Mesenchymal stem cell (in vitro differentiated cells and primary cell): ENCODE measurements at regions not wholly inside any gene's neighbourhood (a gene's known extent, or its start where the extent isn't known, plus 50 kb on each side); places are given as distances from the start of the nearest gene placed in this dataset.

Experiments
- DNase-seq: peaks from one replicate; pipeline ENCODE4 v3.0.0-alpha.2; 2013
- H2AFZ ChIP-seq: one replicate; pipeline ENCODE4 v1.6.1; 2013; ENCODE audit warnings: low read depth, mild to moderate bottlenecking, control low read depth, inconsistent platforms, low read length, moderate library complexity
- H2AK5ac ChIP-seq: 2 replicates; pipeline ENCODE4 v1.6.1; 2013; ENCODE audit warnings: low read length, moderate library complexity, mild to moderate bottlenecking, inconsistent platforms; ENCODE audit not compliant: severe bottlenecking
- H2BK120ac ChIP-seq: one replicate; pipeline ENCODE4 v1.6.1; 2013; ENCODE audit warnings: low read depth, mild to moderate bottlenecking, inconsistent platforms, low read length, moderate library complexity
- H2BK12ac ChIP-seq, 2 experiments: one replicate each; pipeline ENCODE4 v1.6.1; 2013; ENCODE audit warnings: inconsistent platforms in 2 of 2, low read length in 2 of 2, mild to moderate bottlenecking in 2 of 2, moderate library complexity in 2 of 2, control low read depth in 1 of 2
- H2BK15ac ChIP-seq: one replicate; pipeline ENCODE4 v1.6.1; 2013; ENCODE audit warnings: mild to moderate bottlenecking, low read depth, inconsistent platforms; ENCODE audit not compliant: poor library complexity, severe bottlenecking
- H2BK5ac ChIP-seq: 2 replicates; pipeline ENCODE4 v1.6.1; 2013; ENCODE audit warnings: low read depth, mild to moderate bottlenecking, low read length, control low read depth, inconsistent platforms; ENCODE audit not compliant: poor library complexity, severe bottlenecking
- H3K14ac ChIP-seq, 2 experiments: one replicate each; pipeline ENCODE4 v1.6.1; 2013; ENCODE audit warnings: inconsistent platforms in 2 of 2, low read length in 2 of 2, control low read depth in 1 of 2, mild to moderate bottlenecking in 1 of 2, moderate library complexity in 1 of 2
- H3K18ac ChIP-seq, 2 experiments: one replicate each; pipeline ENCODE4 v1.6.1; 2013; ENCODE audit warnings: inconsistent platforms in 2 of 2, low read length in 2 of 2, control low read depth in 1 of 2, low read depth in 1 of 2, mild to moderate bottlenecking in 1 of 2
- H3K23ac ChIP-seq, 2 experiments: one replicate each; pipeline ENCODE4 v1.6.1; 2013; ENCODE audit warnings: inconsistent platforms in 2 of 2, low read length in 2 of 2, mild to moderate bottlenecking in 2 of 2, moderate library complexity in 2 of 2, control low read depth in 1 of 2
- H3K27ac ChIP-seq: 2 replicates; pipeline ENCODE4 v1.5.1; 2013; ENCODE audit warnings: mild to moderate bottlenecking, moderate library complexity, low read length, control low read depth, inconsistent platforms; ENCODE audit not compliant: poor library complexity, severe bottlenecking
- H3K27me3 ChIP-seq, 2 experiments: 2 replicates each; pipeline versions ENCODE4 v1.6.1 to v1.7.0; 2013; ENCODE audit warnings: low read length in 2 of 2, mild to moderate bottlenecking in 2 of 2, moderate library complexity in 2 of 2, control low read depth in 1 of 2, inconsistent platforms in 1 of 2; ENCODE audit not compliant: control insufficient read depth in 1 of 2, insufficient read depth in 1 of 2
- H3K36me3 ChIP-seq, 2 experiments: 2 replicates each; pipeline versions ENCODE4 v1.6.1 to v1.7.0; 2013; ENCODE audit warnings: low read length in 2 of 2, control low read depth in 1 of 2, inconsistent platforms in 1 of 2, low read depth in 1 of 2, mild to moderate bottlenecking in 1 of 2; ENCODE audit not compliant: insufficient read depth in 2 of 2, control insufficient read depth in 1 of 2
- H3K4ac ChIP-seq, 2 experiments: one replicate each; pipeline ENCODE4 v1.6.1; 2013; ENCODE audit warnings: inconsistent platforms in 2 of 2, low read length in 2 of 2, mild to moderate bottlenecking in 2 of 2, moderate library complexity in 2 of 2, control low read depth in 1 of 2, low read depth in 1 of 2
- H3K4me1 ChIP-seq: 2 replicates; pipeline ENCODE4 v1.6.1; 2013; ENCODE audit warnings: low read depth, low read length, control low read depth; ENCODE audit not compliant: control insufficient read depth, insufficient read depth
- H3K4me2 ChIP-seq: 2 replicates; pipeline ENCODE4 v1.6.1; 2013; ENCODE audit warnings: low read length, mild to moderate bottlenecking, inconsistent platforms; ENCODE audit not compliant: poor library complexity, severe bottlenecking
- H3K4me3 ChIP-seq, 2 experiments: 2 replicates each; pipeline versions ENCODE4 v1.5.1 to v1.7.0; 2013; ENCODE audit warnings: low read length in 2 of 2, mild to moderate bottlenecking in 2 of 2, control low read depth in 1 of 2, low read depth in 1 of 2; ENCODE audit not compliant: insufficient read depth in 1 of 2
- H3K79me1 ChIP-seq: replicated peaks from 2 replicates; pipeline ENCODE4 v1.6.1; 2013; ENCODE audit warnings: mild to moderate bottlenecking, control low read depth, low read length, inconsistent platforms; ENCODE audit not compliant: poor library complexity, severe bottlenecking
- H3K9ac ChIP-seq: 2 replicates; pipeline ENCODE4 v1.7.0; 2013; ENCODE audit warnings: mild to moderate bottlenecking, low read length, moderate library complexity
- H3K9me3 ChIP-seq: 2 replicates; pipeline ENCODE4 v1.7.0; 2013; ENCODE audit warnings: mild to moderate bottlenecking, low read length; ENCODE audit not compliant: control insufficient read depth
- H4K8ac ChIP-seq: one replicate; pipeline ENCODE4 v1.6.1; 2013; ENCODE audit warnings: inconsistent platforms, mild to moderate bottlenecking, low read length, moderate library complexity
- H4K91ac ChIP-seq: one replicate; pipeline ENCODE4 v1.6.1; 2013; ENCODE audit warnings: mild to moderate bottlenecking, low read length, inconsistent platforms
- WGBS: methylation state at CpG from one replicate; pipeline ENCODE4 v1.1.7; 2013; ENCODE audit warnings: mixed read lengths; 5-methylcytosine and 5-hydroxymethylcytosine counted together

DNA sequence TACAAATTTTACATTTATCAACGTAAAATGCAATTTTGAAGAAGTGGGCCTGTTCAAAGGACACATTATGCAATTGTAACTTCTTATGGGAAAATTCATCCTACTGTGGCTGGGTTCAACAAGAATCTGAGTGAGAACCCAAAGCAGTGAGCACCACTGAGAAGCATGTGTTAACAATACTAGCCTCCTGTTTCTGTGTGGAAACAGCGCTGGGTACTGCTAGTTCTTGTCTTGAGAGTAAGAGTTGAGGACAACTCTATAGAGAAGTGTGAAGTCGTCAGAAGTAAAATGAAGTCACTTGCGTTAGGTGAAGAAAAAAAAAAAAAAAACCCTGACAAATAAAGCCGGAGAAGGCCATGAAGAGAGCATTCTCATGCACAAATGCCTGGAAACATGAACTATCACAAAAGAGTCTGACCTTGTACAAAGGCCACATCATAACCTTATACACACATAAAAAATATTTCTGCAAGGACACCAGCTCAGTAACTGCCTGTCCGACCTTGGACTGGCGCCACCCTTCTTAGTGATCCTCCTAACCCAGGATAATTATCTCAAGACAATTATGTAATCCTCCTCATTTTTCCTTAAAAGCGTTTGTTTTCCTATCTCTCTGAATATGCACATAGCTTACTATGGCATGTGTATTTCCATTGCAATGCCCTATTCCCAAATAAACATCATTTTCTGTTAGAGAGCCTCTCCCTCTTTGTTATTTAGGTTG, 554.9 kb downstream of the HTR7 start:
- Histone ChIP-seq H3K9ac (no peak overlapping the region), H2BK120ac (no peak overlapping the region), H2BK5ac (no peak overlapping the region), H3K4me1 (no peaks in the 10 kb centered on the region), H2AK5ac (no peak overlapping the region), H3K23ac (no peak overlapping the region), H3K9me3 (no peaks in the 10 kb centered on the region), H3K36me3 (no peaks in the 10 kb centered on the region), H3K4me3 (no peak overlapping the region), H3K18ac (peak overlapping the region in 1 of 2 experiments; percentile 40), H2BK12ac (no peak overlapping the region), H3K27me3 (no peaks in the 10 kb centered on the region), H3K4me2 (no peak overlapping the region), H3K14ac (no peak overlapping the region), H2BK15ac (no peak overlapping the region), H2AFZ (no peak overlapping the region), H3K4ac (no peak overlapping the region), H4K8ac (no peak overlapping the region), H3K79me1 (no peaks in the 10 kb centered on the region), H3K27ac (no peak overlapping the region), H4K91ac (no peak overlapping the region)
- no peak for DNase-seq
- WGBS = 89% methylated on average over 8 of the region's 8 CpGs

- no peak overlapping the region for H2AK5ac ChIP-seq
- H2BK15ac ChIP-seq = no peak overlapping the region
- peaks cover 3% of the 10 kb centered on the region for H3K9me3 ChIP-seq
- no peak overlapping the region for H3K9ac ChIP-seq
- H3K79me1 ChIP-seq = no peaks in the 10 kb centered on the region
- no CpG with 5 or more reads among the region's 1 CpG for WGBS
- no peak overlapping the region for H3K18ac ChIP-seq
- H3K4me3 ChIP-seq = no peak overlapping the region
- H3K36me3 ChIP-seq = no peaks in the 10 kb centered on the region
- no peak overlapping the region for H4K8ac ChIP-seq
- no peaks in the 10 kb centered on the region for H3K4me1 ChIP-seq
- no peak overlapping the region for H2BK120ac ChIP-seq
- H3K14ac ChIP-seq = no peak overlapping the region
- no peak overlapping the region for H4K91ac ChIP-seq
- no peak overlapping the region for H3K23ac ChIP-seq
- H3K27me3 ChIP-seq = no peaks in the 10 kb centered on the region
- H3K27ac ChIP-seq = no peak overlapping the region
- H2AFZ ChIP-seq = no peak overlapping the region
- no peak overlapping the region for H2BK5ac ChIP-seq
- no peak overlapping the region for H3K4me2 ChIP-seq
- H2BK12ac ChIP-seq = no peak overlapping the region
- H3K4ac ChIP-seq = no peak overlapping the region
- DNase-seq = no peak
Measured at GRCh38 chr10:90304533-90304932, 553.3 kb downstream of the HTR7 start.

DNA sequence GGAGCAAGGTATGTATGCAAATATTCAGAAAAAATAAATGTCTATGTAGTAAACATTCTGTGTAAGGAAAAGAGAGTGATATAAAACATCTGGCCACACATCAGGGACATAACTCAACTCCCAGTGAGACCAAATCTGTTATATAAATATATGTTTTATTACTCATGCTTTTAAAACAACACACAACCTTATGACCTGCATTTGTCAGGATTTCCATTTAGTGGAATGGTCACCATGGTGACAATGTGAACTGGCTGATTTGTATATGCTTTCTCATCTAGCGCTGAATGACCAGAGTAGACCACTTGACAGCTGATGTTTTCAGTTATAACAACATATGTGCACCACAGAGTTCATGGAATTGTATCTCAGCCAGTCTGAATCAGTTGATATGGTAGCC, 551.7 kb downstream of the HTR7 start:
- Histone ChIP-seq H3K23ac (no peak overlapping the region), H3K18ac (no peak overlapping the region), H2BK15ac (no peak overlapping the region), H2BK12ac (no peak overlapping the region), H3K4ac (no peak overlapping the region), H3K27me3 (no peaks in the 10 kb centered on the region), H3K36me3 (no peaks in the 10 kb centered on the region), H3K4me1 (no peaks in the 10 kb centered on the region), H2AK5ac (no peak overlapping the region), H3K14ac (no peak overlapping the region), H3K79me1 (no peaks in the 10 kb centered on the region), H2BK5ac (no peak overlapping the region), H3K4me2 (no peak overlapping the region), H3K9ac (no peak overlapping the region), H3K9me3 (peaks cover 3% of the 10 kb centered on the region), H2BK120ac (no peak overlapping the region), H4K8ac (no peak overlapping the region), H3K4me3 (no peak overlapping the region), H4K91ac (no peak overlapping the region), H2AFZ (no peak overlapping the region), H3K27ac (no peak overlapping the region)
- WGBS = 0% methylated on average over 1 of the region's 1 CpG
- peak; percentile 97 for DNase-seq

DNA sequence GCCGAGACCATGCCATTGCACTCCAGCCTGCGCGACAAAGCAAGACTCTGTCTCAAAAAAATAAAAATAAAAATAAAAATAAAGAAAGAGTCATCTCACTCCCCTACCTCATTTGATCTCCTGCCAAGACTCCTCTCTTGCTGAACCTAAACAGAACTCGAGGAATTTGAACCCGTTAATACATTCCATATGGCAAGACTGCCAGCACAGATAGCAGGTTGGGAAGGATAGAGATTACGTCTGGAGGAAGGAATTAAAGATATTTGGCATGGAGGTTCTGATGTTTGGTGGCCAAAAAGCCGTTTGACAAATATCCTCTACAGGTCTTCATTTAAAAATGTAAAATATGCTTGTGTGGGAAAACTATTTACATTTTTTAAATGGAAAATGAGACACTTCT, 549.6 kb downstream of the HTR7 start:
- H3K4ac ChIP-seq = no peak overlapping the region
- H2AK5ac ChIP-seq = no peak overlapping the region
- no peak overlapping the region for H2BK15ac ChIP-seq
- WGBS = 75% methylated on average over 4 of the region's 7 CpGs
- no peak overlapping the region for H3K9ac ChIP-seq
- H4K91ac ChIP-seq = no peak overlapping the region
- H3K9me3 ChIP-seq = peaks cover 3% of the 10 kb centered on the region
- H4K8ac ChIP-seq = no peak overlapping the region
- no peak overlapping the region for H3K14ac ChIP-seq
- H3K79me1 ChIP-seq = no peaks in the 10 kb centered on the region
- no peak overlapping the region for H3K18ac ChIP-seq
- no peak overlapping the region for H3K4me2 ChIP-seq
- no peak overlapping the region for H2BK5ac ChIP-seq
- H3K23ac ChIP-seq = no peak overlapping the region
- no peak overlapping the region for H3K27ac ChIP-seq
- H3K4me1 ChIP-seq = no peaks in the 10 kb centered on the region
- H2BK120ac ChIP-seq = no peak overlapping the region
- no peak overlapping the region for H3K4me3 ChIP-seq
- H2AFZ ChIP-seq = no peak overlapping the region
- no peak overlapping the region for H2BK12ac ChIP-seq
- no peaks in the 10 kb centered on the region for H3K27me3 ChIP-seq
- no peak for DNase-seq
- H3K36me3 ChIP-seq = no peaks in the 10 kb centered on the region
